GM10266 (cell line): ENCODE measurements at regions not wholly inside any gene's neighbourhood (a gene's known extent, or its start where the extent isn't known, plus 50 kb on each side); places are given as distances from the start of the nearest gene placed in this dataset.

Experiments
- DNase-seq: peaks from one replicate; pipeline ENCODE4 v3.0.0; 2012; ENCODE audit errors: extremely low spot score
- CTCF ChIP-seq: IDR thresholded peaks from 2 replicates; pipeline ENCODE4 v1.5.1; 2012; ENCODE audit warnings: mild to moderate bottlenecking, low read depth; ENCODE audit not compliant: control insufficient read depth, insufficient read depth; ENCODE audit errors: missing control alignments

DNA sequence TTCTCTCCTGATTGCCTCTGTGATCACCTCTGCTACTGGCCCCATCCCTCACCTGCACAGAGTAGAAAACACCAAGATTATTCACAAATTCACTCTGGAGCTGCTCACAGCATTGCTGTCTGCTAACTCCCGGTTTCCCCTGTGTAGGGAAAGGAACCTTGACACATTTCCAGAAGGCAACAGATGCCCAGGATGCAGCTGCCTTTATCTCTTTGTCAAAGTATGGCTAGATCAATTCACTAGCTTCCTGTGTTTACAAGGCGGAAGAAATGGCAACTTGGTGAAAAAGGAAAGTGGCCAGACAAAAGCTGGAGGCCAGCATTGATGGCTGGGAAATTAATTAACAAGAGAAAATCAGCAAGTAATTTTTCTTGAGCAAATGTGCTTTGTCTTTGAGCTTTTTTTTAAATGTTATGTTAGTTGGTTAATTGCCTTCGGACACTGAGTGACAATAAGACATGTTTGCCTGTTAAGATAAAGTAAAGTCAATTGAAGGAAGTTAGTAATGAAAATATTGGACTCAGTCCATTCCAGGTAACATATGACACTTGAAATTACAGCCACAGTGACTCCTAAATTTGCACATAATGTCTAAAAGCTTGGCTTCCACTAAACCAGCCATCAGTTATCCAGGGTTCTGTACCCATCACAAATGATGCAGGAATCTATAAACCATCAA lies 394.6 kb upstream of the IL12A start:
- TF ChIP-seq CTCF, result no peak
- no peak for DNase-seq

DNA sequence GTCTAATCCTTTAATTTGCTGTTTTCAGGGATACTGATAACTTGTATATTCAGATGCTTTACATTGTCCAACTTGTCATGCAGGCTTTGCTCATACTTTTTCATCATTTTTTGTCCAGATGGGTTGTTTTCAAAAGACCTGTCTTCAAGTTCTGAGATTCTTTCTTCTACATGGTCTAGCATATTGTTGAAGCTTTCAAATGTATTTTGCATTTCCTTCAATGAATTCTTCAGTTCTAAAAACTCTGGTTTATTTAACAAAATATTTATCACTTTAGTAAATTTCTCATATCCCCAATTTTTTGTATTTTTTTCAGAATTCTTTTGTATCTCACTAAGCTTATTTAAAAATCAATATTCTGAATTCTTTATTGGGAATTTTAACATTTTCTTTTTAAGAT lies 388.3 kb upstream of the IL12A start:
- DNase-seq, result no peak
- no peak for TF ChIP-seq CTCF

- TF ChIP-seq CTCF, result no peak
- DNase-seq, result no peak
Measured at GRCh38 chr3:159604151-159604581, 384.5 kb upstream of the IL12A start.

DNA sequence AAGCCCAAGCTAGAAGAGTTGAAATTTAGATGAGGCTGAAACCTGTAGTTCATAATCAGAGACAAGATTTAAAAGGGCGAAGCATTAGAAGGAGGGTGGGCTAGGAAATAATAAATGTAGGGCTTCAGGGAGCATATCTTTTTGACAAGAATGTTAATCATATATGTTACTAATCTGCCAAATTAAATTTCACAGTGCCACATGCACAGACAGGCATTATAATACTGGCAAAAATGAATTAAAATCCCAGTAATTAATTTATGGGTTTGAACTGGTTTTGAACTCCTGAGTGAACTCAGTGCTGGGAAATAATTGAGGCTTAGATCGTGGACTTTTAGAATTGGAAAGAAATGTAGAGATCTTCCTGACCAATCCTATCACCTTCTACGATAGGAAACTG lies 383.5 kb upstream of the IL12A start:
- no peak for TF ChIP-seq CTCF
- DNase-seq, result no peak

GRCh38 chr3:159605776-159606175 lies 382.9 kb upstream of the IL12A start:
- no peak for TF ChIP-seq CTCF
- no peak for DNase-seq

DNA sequence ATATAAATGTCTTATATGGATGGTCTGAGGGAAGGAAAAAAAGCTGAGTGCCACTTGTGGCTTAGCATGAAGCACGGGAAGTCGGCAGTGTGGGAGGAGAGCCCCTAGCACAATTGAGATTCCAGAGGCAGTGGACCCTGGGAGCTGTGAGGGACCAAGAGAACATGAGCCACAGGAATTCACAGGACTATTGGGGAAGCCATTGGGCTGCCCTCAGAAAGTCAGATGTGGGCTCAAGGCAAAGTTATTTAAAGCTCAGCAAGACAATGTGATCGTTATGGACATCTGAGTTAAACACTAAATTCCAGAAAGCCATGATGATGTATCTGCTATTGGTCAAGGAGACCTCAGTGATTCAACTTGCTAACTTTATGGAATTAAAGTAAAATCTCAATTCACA lies 380.8 kb upstream of the IL12A start:
- no peak for DNase-seq
- TF ChIP-seq CTCF, result no peak

DNA sequence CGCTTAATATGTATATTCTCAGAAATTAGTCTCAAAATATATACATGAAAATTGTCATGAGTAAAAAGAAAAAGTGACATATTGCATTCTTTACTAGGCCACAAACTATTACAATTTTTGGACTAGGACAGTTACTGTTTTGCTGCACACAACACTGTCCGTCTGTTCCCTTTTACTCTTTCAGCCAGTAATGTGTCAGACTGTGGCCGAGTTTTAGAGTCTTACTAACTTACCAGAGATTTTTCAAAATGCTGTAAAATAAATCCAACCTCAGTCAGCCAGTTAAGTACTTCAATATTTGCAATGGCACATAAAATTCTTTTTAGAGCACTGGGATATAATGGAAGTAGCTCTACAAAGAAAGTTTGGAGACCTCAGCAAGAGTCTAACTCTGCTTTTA lies 380.3 kb upstream of the IL12A start:
- no peak for TF ChIP-seq CTCF
- no peak for DNase-seq
